Ovary (tissue), 3 donors: ENCODE measurements at regions not wholly inside any gene's neighbourhood (a gene's known extent, or its start where the extent isn't known, plus 50 kb on each side); places are given as distances from the start of the nearest gene placed in this dataset.

Experiments used
- CTCF ChIP-seq, 3 donors: fragments of 450-650 bp in 2 of 3; fragments of 200-600 bp in 1 of 3; IDR thresholded peaks; one replicate each; pipeline versions ENCODE4 v1.5.1 to v1.8.0; 2016 to 2022; ENCODE audit warnings: antibody characterized with exemption in 3 of 3, mild to moderate bottlenecking in 1 of 3
- EP300 ChIP-seq: sonication (generic); formaldehyde crosslinking; IDR thresholded peaks from one replicate; pipeline ENCODE4 v1.6.1; 2017; ENCODE audit warnings: antibody characterized with exemption
- POLR2A ChIP-seq: fragments of 450-650 bp; IDR thresholded peaks from one replicate; pipeline ENCODE4 v1.6.1; 2017; ENCODE audit warnings: antibody characterized with exemption, mild to moderate bottlenecking, moderate library complexity
- donor health status: DM: no; HTN: no; CAD: no.

- no peak for TF ChIP-seq CTCF (IDR thresholded peaks at IDR 0.05)
- no peak for TF ChIP-seq EP300
- no peak for TF ChIP-seq POLR2A
These were observed 1598.3 kb downstream of the PCDH18 start for GRCh38 chr4:135934026-135934425.
